Transverse colon (tissue), 4 donors: ENCODE measurements at regions not wholly inside any gene's neighbourhood (a gene's known extent, or its start where the extent isn't known, plus 50 kb on each side); places are given as distances from the start of the nearest gene placed in this dataset.

ENCODE experiments used
- DNase-seq: peaks from one replicate; pipeline ENCODE4 v3.0.0-alpha.2; 2019
- H3K27ac ChIP-seq, 4 donors: fragments of 200-600 bp; sonication (generic); 2 replicates each; pipeline ENCODE4 v1.5.1; 2016 to 2018; ENCODE audit warnings: inconsistent platforms in 4 of 4
- H3K27me3 ChIP-seq: fragments of 200-600 bp; sonication (generic); 2 replicates; pipeline ENCODE4 v1.5.1; 2017; ENCODE audit warnings: inconsistent platforms
- H3K36me3 ChIP-seq, 4 donors: fragments of 200-600 bp; sonication (generic); 2 replicates each; pipeline ENCODE4 v1.5.1; 2017 to 2019; ENCODE audit warnings: inconsistent platforms in 4 of 4
- H3K4me1 ChIP-seq, 4 donors: fragments of 200-600 bp; sonication (generic); 2 replicates each; pipeline ENCODE4 v1.5.1; 2017 to 2020; ENCODE audit warnings: inconsistent platforms in 4 of 4
- H3K4me3 ChIP-seq, 4 donors: fragments of 200-600 bp; sonication (generic); 1 replicate in 1 of 4; 2 replicates in 3 of 4; pipeline versions ENCODE4 v1.5.1 to v1.6.1; 2017 to 2019; ENCODE audit warnings: inconsistent platforms in 4 of 4
- H3K9me3 ChIP-seq, 2 donors: fragments of 200-600 bp; sonication (generic); 2 replicates each; pipeline ENCODE4 v1.5.1; 2017 to 2019; ENCODE audit warnings: inconsistent platforms in 2 of 2
- CTCF ChIP-seq, 5 experiments: fragments of 200-600 bp in 3 of 5; fragments of 450-650 bp in 2 of 5; sonication (generic) in 3 of 5; IDR thresholded peaks; 1 replicate in 2 of 5; 2 replicates in 3 of 5; pipeline ENCODE4 v1.5.1; 2016 to 2017; ENCODE audit warnings: antibody characterized with exemption in 5 of 5, inconsistent platforms in 3 of 5, mild to moderate bottlenecking in 2 of 5, moderate library complexity in 1 of 5
- EP300 ChIP-seq: sonication (generic); formaldehyde crosslinking; IDR thresholded peaks from one replicate; pipeline ENCODE4 v1.6.1; 2017; ENCODE audit warnings: antibody characterized with exemption, low read depth
- POLR2A ChIP-seq: fragments of 450-650 bp; IDR thresholded peaks from one replicate; pipeline ENCODE4 v1.6.1; 2016; ENCODE audit warnings: antibody characterized with exemption, mild to moderate bottlenecking, moderate library complexity
- POLR2AphosphoS5 ChIP-seq, 3 donors: sonication (generic); formaldehyde crosslinking; IDR thresholded peaks; one replicate each; pipeline ENCODE4 v1.6.1; 2016; ENCODE audit warnings: antibody characterized with exemption in 3 of 3
- WGBS, 2 donors: methylation state at CpG; one replicate each; pipeline ENCODE4 v1.1.5; 2018; ENCODE audit warnings: low coverage in 1 of 2; 5-methylcytosine and 5-hydroxymethylcytosine counted together
- in situ Hi-C, 4 donors: fragments of 200-750 bp; cut with MboI; loops; one replicate each; pipeline versions ENCODE4 v1.15.0 to v1.15.1; 2017; ENCODE audit warnings: low sequenced_read_pairs in 3 of 4, low pct_ligation_motif_present in 1 of 4, low pct_unique_long_range_greater_than_20kb in 1 of 4
- intact Hi-C: fragments of 100-400 bp; cut with DNase I; formaldehyde crosslinking; loops from one replicate; pipeline ENCODE4 v1.15.1; 2023; ENCODE audit warnings: low total_unique reads

GRCh38 chr3:194056731-194057415 lies 79.1 kb upstream of the HES1 start:
- Histone ChIP-seq H3K27me3 (no peaks in the 10 kb centered on the region), H3K4me3 (no peak overlapping the region), H3K27ac (no peak overlapping the region), H3K9me3 (no peaks in the 10 kb centered on the region), H3K36me3 (no peaks in the 10 kb centered on the region), H3K4me1 (peaks cover 0 to 17% (median 8%) of the 10 kb centered on the region in 4 donors)
- no peak for DNase-seq
- in situ Hi-C loops: no loop called here
- no peak for TF ChIP-seq POLR2A
- no peak for TF ChIP-seq EP300
- TF ChIP-seq CTCF (IDR thresholded peaks at IDR 0.05): no peak
- no peak for TF ChIP-seq POLR2AphosphoS5 (IDR thresholded peaks at IDR 0.05)
- WGBS, 2 donors: 87% methylated on average over 16 of the region's 16 CpGs; no CpG with 5 or more reads in 1 of the 2 donors
- intact Hi-C loops: no loop called here

DNA sequence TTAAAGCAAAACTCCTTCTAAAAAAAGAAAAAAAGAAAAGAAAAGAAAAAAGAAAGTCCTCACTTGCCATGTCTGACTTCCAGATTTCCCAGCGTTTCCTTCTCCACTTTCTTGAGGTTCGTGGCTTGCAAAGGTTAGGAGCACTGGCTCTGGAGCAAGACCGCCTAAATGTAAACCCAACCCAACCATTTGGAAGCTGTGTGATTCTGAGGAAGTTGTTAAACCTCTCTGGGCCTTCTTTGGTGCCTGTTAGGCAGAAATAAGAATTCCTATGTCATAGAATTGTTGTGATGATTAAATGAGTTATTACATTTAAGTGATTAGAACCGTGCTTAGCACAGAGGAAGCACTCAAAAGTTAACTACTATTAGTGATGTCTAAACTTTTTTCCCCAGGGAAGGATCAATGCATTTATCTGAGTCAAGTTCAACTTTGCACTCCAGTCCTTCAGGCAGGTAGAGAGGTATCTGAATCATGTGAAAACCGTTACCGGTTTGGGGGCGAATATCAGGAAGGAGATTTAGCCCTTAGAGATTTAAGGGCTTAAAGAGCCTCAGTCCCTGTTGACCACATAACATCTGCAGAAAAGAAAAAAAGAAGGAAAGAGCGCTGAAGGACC lies 78.3 kb upstream of the HES1 start:
- H3K4me3 ChIP-seq: peak overlapping the region in 3 of 4 donors; percentile 7 to 39 (median 18)
- TF ChIP-seq POLR2A: no peak
- TF ChIP-seq CTCF (IDR thresholded peaks at IDR 0.05): no peak
- TF ChIP-seq POLR2AphosphoS5 (IDR thresholded peaks at IDR 0.05): no peak
- TF ChIP-seq EP300: no peak
- no peaks in the 10 kb centered on the region for H3K27me3 ChIP-seq
- H3K4me1 ChIP-seq: peaks cover 0 to 11% (median 7%) of the 10 kb centered on the region in 4 donors
- intact Hi-C loops: no loop called here
- no peaks in the 10 kb centered on the region for H3K36me3 ChIP-seq
- DNase-seq: no peak
- in situ Hi-C loops: no loop called here
- H3K27ac ChIP-seq: peak overlapping the region in 1 of 4 donors; percentile 41
- no peaks in the 10 kb centered on the region for H3K9me3 ChIP-seq
- WGBS, 2 donors: 76 to 90% methylated on average over 4 to 8 of the region's 8 CpGs

GRCh38 chr3:194058189-194058571 lies 77.8 kb upstream of the HES1 start:
- Histone ChIP-seq H3K27ac (peak overlapping the region in 2 of 4 donors; percentile 20 to 41), H3K4me3 (peak overlapping the region; percentile 7 to 39 (median 18)), H3K27me3 (no peaks in the 10 kb centered on the region), H3K4me1 (peaks cover 0 to 11% (median 7%) of the 10 kb centered on the region in 4 donors), H3K36me3 (no peaks in the 10 kb centered on the region), H3K9me3 (no peaks in the 10 kb centered on the region)
- intact Hi-C loops (no loop called here), in situ Hi-C loops (no loop called here)
- DNase-seq: peak; percentile 62
- TF ChIP-seq POLR2A: no peak
- TF ChIP-seq POLR2AphosphoS5 (IDR thresholded peaks at IDR 0.05): no peak
- no peak for TF ChIP-seq CTCF (IDR thresholded peaks at IDR 0.05)
- no peak for TF ChIP-seq EP300
- WGBS, 2 donors: 10% methylated on average over 24 of the region's 31 CpGs; no CpG with 5 or more reads in 1 of the 2 donors

DNA sequence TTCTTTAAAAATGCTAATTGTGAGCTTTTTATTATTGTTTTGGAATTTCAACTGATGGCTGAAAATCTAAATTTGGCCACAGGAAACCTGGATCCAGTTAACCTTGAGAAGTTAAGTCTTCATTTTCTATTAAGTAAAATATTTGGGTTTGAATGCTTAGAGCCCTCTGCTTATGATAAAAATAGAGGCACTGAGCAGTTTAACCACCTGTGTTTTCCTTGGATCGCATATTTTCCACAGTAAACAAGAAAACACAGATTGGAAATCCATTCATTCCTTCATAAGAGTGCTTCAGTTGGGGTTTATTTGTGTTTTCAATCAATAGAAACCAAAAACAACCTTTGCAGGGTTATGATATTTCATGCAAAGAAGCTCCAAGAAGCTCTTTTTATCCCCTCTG lies 77.2 kb upstream of the HES1 start:
- intact Hi-C loops (no loop called here), in situ Hi-C loops (no loop called here)
- TF ChIP-seq EP300: no peak
- no peak for TF ChIP-seq CTCF (IDR thresholded peaks at IDR 0.05)
- no peak for TF ChIP-seq POLR2A
- TF ChIP-seq POLR2AphosphoS5 (IDR thresholded peaks at IDR 0.05): no peak
- peaks cover 0 to 11% (median 7%) of the 10 kb centered on the region in 4 donors for H3K4me1 ChIP-seq
- peak overlapping the region in 3 of 4 donors; percentile 7 to 39 (median 18) for H3K4me3 ChIP-seq
- H3K9me3 ChIP-seq: no peaks in the 10 kb centered on the region
- 82 to 100% methylated on average over 1 of the region's 1 CpG for WGBS, 2 donors
- DNase-seq: no peak
- H3K36me3 ChIP-seq: no peaks in the 10 kb centered on the region
- peak overlapping the region in 2 of 4 donors; percentile 20 to 41 for H3K27ac ChIP-seq
- H3K27me3 ChIP-seq: no peaks in the 10 kb centered on the region
